ENCODE measurements at regions not wholly inside any gene's neighbourhood (a gene's known extent, or its start where the extent isn't known, plus 50 kb on each side); places are given as distances from the start of the nearest gene placed in this dataset.

GRCh38 chr18:11482271-11482670 is 127.1 kb upstream of the SLC35G4 start:
- in situ Hi-C loops (cut with HindIII; ENCODE audit: extremely low pct_ligation_motif_present, low pct_unique_long_range_greater_than_20kb): no loop called here
- POLR2A ChIA-PET: no interaction called here
- Histone ChIP-seq H3K27me3 (ENCODE audit: control insufficient read depth in 1 of 2, insufficient read depth in 2 of 2, low read length in 2 of 2) (no peaks in the 10 kb centered on the region), H4K20me1 (ENCODE audit: insufficient read depth, low read length) (no peaks in the 10 kb centered on the region), H3K4me2 (ENCODE audit: low read depth, low read length) (no peak overlapping the region), H3K9ac (ENCODE audit: insufficient read depth, low read depth, low read length) (no peak overlapping the region), H2AFZ (ENCODE audit: low read length) (no peak overlapping the region), H3K79me2 (ENCODE audit: insufficient read depth, low read length) (no peaks in the 10 kb centered on the region), H3K27ac (ENCODE audit: extremely low read length, insufficient read depth, low read length) (no peak overlapping the region), H3K4me1 (ENCODE audit: insufficient read depth, low read length) (peaks cover 30% of the 10 kb centered on the region), H3K36me3 (replicated peaks in 1 of 2; ENCODE audit: control insufficient read depth in 1 of 2, insufficient read depth in 2 of 2, low read length in 2 of 2) (no peaks in the 10 kb centered on the region), H3K4me3 (replicated peaks in 1 of 3; ENCODE audit: insufficient read depth in 1 of 3, low read depth in 2 of 3, low read length in 3 of 3) (no peak overlapping the region), H3K9me3 (ENCODE audit: low read length) (no peaks in the 10 kb centered on the region)
- intact Hi-C loops (cut with micrococcal nuclease; ENCODE audit: unreplicated experiment): no loop called here
- ATAC-seq: no peak
- CTCF ChIA-PET (ENCODE audit: low intra/inter-chr PET ratio, low total read pairs): no interaction called here
- no TSS peak for BruUV-seq (replicated peaks)
- FAIRE-seq: no peak
- no peak for DNase-seq (ENCODE audit: low spot score)
- TF ChIP-seq ZNF350 (CRISPR knock-in tag; IDR thresholded peaks at IDR 0.05; ENCODE audit: borderline replicate concordance, low read depth) (no peak), ATF5 (CRISPR knock-in tag; IDR thresholded peaks at IDR 0.05; ENCODE audit: low read depth) (no peak), ZNF484 (CRISPR knock-in tag; IDR thresholded peaks at IDR 0.05; ENCODE audit: borderline replicate concordance, low read depth) (no peak), ZNF207 (IDR thresholded peaks at IDR 0.05; ENCODE audit: borderline replicate concordance) (no peak), ZNF691 (CRISPR knock-in tag; IDR thresholded peaks at IDR 0.05; ENCODE audit: borderline replicate concordance, low read depth) (no peak), ZBTB10 (CRISPR knock-in tag; IDR thresholded peaks at IDR 0.05; ENCODE audit: borderline replicate concordance) (no peak), ZNF513 (CRISPR knock-in tag; conservative IDR thresholded peaks at IDR 0.05) (no peak), FOXK2 (IDR thresholded peaks at IDR 0.05) (no peak), ZNF292 (CRISPR knock-in tag; IDR thresholded peaks at IDR 0.05; ENCODE audit: borderline replicate concordance, low read depth) (no peak), JDP2 (CRISPR knock-in tag; IDR thresholded peaks at IDR 0.05; ENCODE audit: borderline replicate concordance) (no peak), NFKBIZ (CRISPR knock-in tag; IDR thresholded peaks at IDR 0.05) (no peak), RERE (CRISPR knock-in tag; IDR thresholded peaks at IDR 0.05; ENCODE audit: low read depth) (no peak)
